ENCODE measurements at regions not wholly inside any gene's neighbourhood (a gene's known extent, or its start where the extent isn't known, plus 50 kb on each side); places are given as distances from the start of the nearest gene placed in this dataset.

DNA sequence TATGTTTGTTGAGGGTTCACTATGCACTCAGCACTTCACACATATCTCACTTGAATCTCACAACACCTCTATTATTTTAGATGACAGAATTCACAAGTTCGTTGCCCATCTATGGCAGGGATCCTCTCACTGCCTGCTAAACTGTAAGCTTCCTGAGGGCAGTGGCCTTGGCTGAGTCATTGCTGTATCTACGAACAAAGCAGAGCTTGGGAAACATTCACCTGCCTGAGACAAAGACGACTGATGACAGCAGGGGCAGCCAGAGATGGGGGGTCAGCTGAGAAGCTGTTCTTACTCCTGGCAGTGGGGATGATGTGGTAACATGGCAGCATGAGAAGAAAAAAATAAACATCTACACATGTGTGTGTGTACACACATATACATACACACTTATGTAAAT lies 125.5 kb upstream of the NMNAT3 start:
- intact Hi-C loops (cut with DNase I) = no loop called here
- Histone ChIP-seq H3K4me3 (no peak overlapping the region), H3K9me3 (no peaks in the 10 kb centered on the region), H3K36me3 (no peaks in the 10 kb centered on the region), H3K27ac (no peak overlapping the region), H3K27me3 (no peaks in the 10 kb centered on the region), H3K4me1 (no peaks in the 10 kb centered on the region), H3K9ac (ENCODE audit: low read depth in 2 of 2, low read length in 2 of 2) (no peak overlapping the region)
- DNase-seq = no peak
- TF ChIP-seq, protein P1, sequence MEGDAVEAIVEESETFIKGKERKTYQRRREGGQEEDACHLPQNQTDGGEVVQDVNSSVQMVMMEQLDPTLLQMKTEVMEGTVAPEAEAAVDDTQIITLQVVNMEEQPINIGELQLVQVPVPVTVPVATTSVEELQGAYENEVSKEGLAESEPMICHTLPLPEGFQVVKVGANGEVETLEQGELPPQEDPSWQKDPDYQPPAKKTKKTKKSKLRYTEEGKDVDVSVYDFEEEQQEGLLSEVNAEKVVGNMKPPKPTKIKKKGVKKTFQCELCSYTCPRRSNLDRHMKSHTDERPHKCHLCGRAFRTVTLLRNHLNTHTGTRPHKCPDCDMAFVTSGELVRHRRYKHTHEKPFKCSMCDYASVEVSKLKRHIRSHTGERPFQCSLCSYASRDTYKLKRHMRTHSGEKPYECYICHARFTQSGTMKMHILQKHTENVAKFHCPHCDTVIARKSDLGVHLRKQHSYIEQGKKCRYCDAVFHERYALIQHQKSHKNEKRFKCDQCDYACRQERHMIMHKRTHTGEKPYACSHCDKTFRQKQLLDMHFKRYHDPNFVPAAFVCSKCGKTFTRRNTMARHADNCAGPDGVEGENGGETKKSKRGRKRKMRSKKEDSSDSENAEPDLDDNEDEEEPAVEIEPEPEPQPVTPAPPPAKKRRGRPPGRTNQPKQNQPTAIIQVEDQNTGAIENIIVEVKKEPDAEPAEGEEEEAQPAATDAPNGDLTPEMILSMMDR (IDR thresholded peaks at IDR 0.05) = no peak

DNA sequence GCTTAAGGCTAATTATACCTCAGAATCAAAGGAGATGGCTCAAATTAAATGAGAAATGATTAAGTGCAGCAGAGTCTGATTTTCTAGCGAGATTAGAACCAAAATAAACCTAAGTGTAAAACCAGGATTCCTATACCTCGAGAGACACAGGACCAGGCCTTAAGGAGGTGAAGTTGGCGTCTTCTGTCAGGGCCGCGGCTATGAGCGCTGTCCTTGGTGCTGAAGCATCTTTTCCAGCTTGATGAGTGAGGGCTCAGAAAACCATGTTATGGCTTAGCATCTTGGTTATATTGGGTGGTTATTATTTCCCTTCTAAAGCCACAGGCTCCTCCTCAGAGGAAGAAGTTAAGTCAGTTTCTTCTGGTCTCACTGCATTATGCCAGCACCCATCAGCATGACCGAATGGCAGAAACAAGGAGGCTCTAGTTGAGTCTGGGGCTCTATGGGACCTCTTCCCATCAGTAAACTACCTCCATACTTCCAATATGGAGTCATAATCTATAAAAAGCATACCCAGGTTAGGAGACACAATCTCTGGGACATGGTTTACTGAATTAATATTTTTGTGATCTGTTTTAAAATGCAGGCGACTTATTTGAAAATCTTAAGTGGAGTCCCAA lies 120.1 kb upstream of the NMNAT3 start:
- H3K9me3 ChIP-seq = no peaks in the 10 kb centered on the region
- H3K4me3 ChIP-seq = no peak overlapping the region
- no peak overlapping the region for H3K9ac ChIP-seq (ENCODE audit: low read depth in 2 of 2, low read length in 2 of 2)
- no peak overlapping the region for H3K27ac ChIP-seq
- no peaks in the 10 kb centered on the region for H3K27me3 ChIP-seq
- no peaks in the 10 kb centered on the region for H3K36me3 ChIP-seq
- DNase-seq = peak; percentile 20
- no peaks in the 10 kb centered on the region for H3K4me1 ChIP-seq
- TF ChIP-seq, protein P1 (IDR thresholded peaks at IDR 0.05) = no peak
- intact Hi-C loops (cut with DNase I) = no loop called here

DNA sequence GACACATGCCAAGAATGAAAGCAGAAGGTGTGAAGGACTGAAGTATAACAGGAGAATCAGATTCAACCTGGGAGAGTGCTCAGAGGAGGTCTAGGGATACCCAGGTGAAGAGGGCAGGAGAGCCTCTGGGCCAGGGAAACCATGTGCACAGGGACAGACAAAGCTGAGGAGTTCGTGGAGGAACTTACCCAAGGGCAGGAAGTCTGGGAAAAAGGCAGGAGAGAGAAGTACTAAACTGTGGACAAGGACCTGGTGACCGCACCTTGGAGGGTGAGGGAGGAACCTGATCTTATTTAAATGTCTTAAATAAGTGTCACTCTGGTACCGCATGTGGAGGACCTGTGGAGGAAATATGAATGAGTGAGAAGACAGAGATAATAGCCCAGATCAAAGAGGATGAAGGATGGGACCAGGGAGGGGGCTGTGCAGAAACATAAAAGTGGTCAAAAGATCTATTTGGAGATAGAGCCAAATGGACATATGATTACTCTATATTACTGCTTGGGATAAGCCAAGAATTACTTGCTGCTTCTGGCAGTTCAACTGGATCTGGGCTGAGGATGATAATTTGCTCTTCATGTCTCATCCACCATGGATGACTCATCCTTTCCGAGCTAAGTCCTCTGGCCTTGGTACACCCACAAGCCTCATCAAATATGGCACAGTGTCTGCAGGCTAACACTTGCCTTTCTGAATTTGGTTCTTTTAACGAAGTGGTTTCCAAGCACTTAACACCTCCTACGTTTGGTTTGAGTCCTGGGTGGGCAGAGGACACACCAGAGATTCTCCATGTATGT lies 116.9 kb upstream of the NMNAT3 start:
- intact Hi-C loops (cut with DNase I) = no loop called here
- TF ChIP-seq, protein P1 (IDR thresholded peaks at IDR 0.05) = no peak

DNA sequence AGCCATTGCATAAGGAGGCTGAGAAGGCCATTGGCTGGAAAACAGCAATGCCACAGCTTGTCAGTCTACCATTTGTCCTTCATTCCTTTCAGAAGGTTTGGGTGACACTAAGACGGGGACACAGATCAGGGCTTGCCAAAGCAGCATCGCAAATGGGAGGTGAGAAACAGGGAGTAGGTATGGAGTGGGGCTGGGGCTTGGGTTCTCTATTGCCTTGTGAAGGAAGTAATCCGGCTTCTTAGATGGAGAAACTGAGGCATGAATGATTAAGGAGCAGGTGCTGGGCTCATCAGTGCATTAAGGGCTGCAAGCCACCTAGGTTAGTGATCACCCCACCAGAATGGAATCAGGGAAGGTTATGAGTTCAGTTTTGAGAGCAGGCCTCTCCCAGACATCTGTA lies 115.6 kb upstream of the NMNAT3 start:
- H3K36me3 ChIP-seq = no peaks in the 10 kb centered on the region
- H3K27ac ChIP-seq = no peak overlapping the region
- TF ChIP-seq, protein P1 (IDR thresholded peaks at IDR 0.05) = no peak
- H3K27me3 ChIP-seq = no peaks in the 10 kb centered on the region
- no peak overlapping the region for H3K9ac ChIP-seq (ENCODE audit: low read depth in 2 of 2, low read length in 2 of 2)
- intact Hi-C loops (cut with DNase I) = no loop called here
- no peak for DNase-seq
- H3K9me3 ChIP-seq = no peaks in the 10 kb centered on the region
- H3K4me1 ChIP-seq = no peaks in the 10 kb centered on the region
- H3K4me3 ChIP-seq = no peak overlapping the region

More for the DNA sequence above, 116.9 kb upstream of the NMNAT3 start:
- no peak overlapping the region for H3K27ac ChIP-seq
- H3K9ac ChIP-seq (ENCODE audit: low read depth in 2 of 2, low read length in 2 of 2) = no peak overlapping the region
- H3K4me1 ChIP-seq = no peaks in the 10 kb centered on the region
- H3K4me3 ChIP-seq = no peak overlapping the region
- no peaks in the 10 kb centered on the region for H3K36me3 ChIP-seq
- no peaks in the 10 kb centered on the region for H3K27me3 ChIP-seq
- H3K9me3 ChIP-seq = no peaks in the 10 kb centered on the region
- no peak for DNase-seq

DNA sequence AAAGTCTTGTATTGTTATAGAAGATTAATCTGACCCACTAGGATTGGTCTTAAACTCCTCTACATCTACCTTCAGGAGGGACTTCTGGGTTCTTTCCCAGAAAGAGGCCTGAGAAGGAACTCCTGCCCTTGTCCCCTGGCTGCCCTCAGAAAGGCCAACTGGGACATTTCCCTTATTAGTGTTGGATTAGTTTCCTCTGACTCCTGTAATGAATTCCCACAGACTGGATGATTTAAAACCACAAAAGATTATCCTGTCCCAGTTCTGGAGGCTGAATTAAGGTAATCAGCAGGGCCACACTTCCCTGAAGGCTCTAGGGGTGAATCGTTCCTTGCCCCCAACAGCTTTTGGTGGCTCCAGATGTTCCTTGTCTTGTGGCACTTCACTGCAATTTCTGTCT lies 102.8 kb upstream of the NMNAT3 start:
- no peaks in the 10 kb centered on the region for H3K9me3 ChIP-seq
- no peak for DNase-seq
- no peak overlapping the region for H3K27ac ChIP-seq
- no peak overlapping the region for H3K4me3 ChIP-seq
- no peaks in the 10 kb centered on the region for H3K36me3 ChIP-seq
- H3K27me3 ChIP-seq = no peaks in the 10 kb centered on the region
- intact Hi-C loops (cut with DNase I) = no loop called here
- TF ChIP-seq, protein P1 (IDR thresholded peaks at IDR 0.05) = no peak
- no peak overlapping the region for H3K9ac ChIP-seq (ENCODE audit: low read depth in 2 of 2, low read length in 2 of 2)
- H3K4me1 ChIP-seq = no peaks in the 10 kb centered on the region

All from colonic mucosa (tissue), 4 donors.